Left lung (tissue), 4 donors: ENCODE measurements at regions not wholly inside any gene's neighbourhood (a gene's known extent, or its start where the extent isn't known, plus 50 kb on each side); places are given as distances from the start of the nearest gene placed in this dataset.

ENCODE experiments used
- ATAC-seq: fragments of 200-7000 bp; cut with Tn5 transposase; one replicate; pipeline ENCODE4 v1.9.1; 2020; ENCODE audit warnings: moderate library complexity
- DNase-seq, 4 donors: peaks; one replicate each; pipeline ENCODE4 v3.0.0-alpha.2; 2013 to 2020
- H3K27ac ChIP-seq, 2 donors: fragments of 200-600 bp; sonication (generic) in 1 of 2; one replicate each; pipeline versions ENCODE4 v1.5.0 to v1.8.0; 2020 to 2021
- H3K27me3 ChIP-seq, 2 donors: fragments of 200-600 bp; sonication (generic) in 1 of 2; one replicate each; pipeline versions ENCODE4 v1.5.0 to v1.8.0; 2020 to 2021
- H3K36me3 ChIP-seq, 2 donors: fragments of 200-600 bp; sonication (generic) in 1 of 2; one replicate each; pipeline versions ENCODE4 v1.5.0 to v1.8.0; 2020 to 2021
- H3K4me1 ChIP-seq, 2 donors: fragments of 200-600 bp; one replicate each; pipeline ENCODE4 v1.8.0; 2021
- H3K4me3 ChIP-seq, 2 donors: fragments of 200-600 bp; sonication (generic) in 1 of 2; one replicate each; pipeline versions ENCODE4 v1.5.0 to v1.8.0; 2020 to 2021; ENCODE audit warnings: mild to moderate bottlenecking in 1 of 2
- H3K9me3 ChIP-seq, 2 donors: fragments of 200-600 bp; sonication (generic) in 1 of 2; one replicate each; pipeline versions ENCODE4 v1.5.0 to v1.8.0; 2020 to 2021
- intact Hi-C, 2 donors: fragments of 100-400 bp; cut with DNase I; formaldehyde crosslinking; loops; one replicate each; pipeline versions ENCODE4 v1.11.2 to v1.14.2; 2022
- TF ChIP-seq, protein P1 (sequence below), 2 donors: fragments of 200-600 bp; sonication (generic) in 1 of 2; IDR thresholded peaks; one replicate each; pipeline versions ENCODE4 v1.5.0 to v1.8.0; 2021; ENCODE audit warnings: antibody characterized with exemption in 2 of 2
- donor health status: DM: no; HTN: yes; CAD: no.
- donor health status: DM: no; HTN: no; CAD: no.

- intact Hi-C loops, result no loop called here
- DNase-seq, result no peak
- Histone ChIP-seq H3K9me3 (no peaks in the 10 kb centered on the region), H3K27ac (no peak overlapping the region), H3K36me3 (no peaks in the 10 kb centered on the region), H3K4me1 (no peaks in the 10 kb centered on the region), H3K27me3 (no peaks in the 10 kb centered on the region), H3K4me3 (no peak overlapping the region)
- TF ChIP-seq, protein P1, sequence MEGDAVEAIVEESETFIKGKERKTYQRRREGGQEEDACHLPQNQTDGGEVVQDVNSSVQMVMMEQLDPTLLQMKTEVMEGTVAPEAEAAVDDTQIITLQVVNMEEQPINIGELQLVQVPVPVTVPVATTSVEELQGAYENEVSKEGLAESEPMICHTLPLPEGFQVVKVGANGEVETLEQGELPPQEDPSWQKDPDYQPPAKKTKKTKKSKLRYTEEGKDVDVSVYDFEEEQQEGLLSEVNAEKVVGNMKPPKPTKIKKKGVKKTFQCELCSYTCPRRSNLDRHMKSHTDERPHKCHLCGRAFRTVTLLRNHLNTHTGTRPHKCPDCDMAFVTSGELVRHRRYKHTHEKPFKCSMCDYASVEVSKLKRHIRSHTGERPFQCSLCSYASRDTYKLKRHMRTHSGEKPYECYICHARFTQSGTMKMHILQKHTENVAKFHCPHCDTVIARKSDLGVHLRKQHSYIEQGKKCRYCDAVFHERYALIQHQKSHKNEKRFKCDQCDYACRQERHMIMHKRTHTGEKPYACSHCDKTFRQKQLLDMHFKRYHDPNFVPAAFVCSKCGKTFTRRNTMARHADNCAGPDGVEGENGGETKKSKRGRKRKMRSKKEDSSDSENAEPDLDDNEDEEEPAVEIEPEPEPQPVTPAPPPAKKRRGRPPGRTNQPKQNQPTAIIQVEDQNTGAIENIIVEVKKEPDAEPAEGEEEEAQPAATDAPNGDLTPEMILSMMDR (IDR thresholded peaks at IDR 0.05), result no peak
- ATAC-seq, result no peak
These were observed 102.4 kb downstream of the EFNB2 start for GRCh38 chr13:106433066-106433465.

- no peaks in the 10 kb centered on the region for H3K9me3 ChIP-seq
- H3K4me1 ChIP-seq, result no peaks in the 10 kb centered on the region
- intact Hi-C loops, result no loop called here
- TF ChIP-seq, protein P1 (IDR thresholded peaks at IDR 0.05), result no peak
- no peaks in the 10 kb centered on the region for H3K36me3 ChIP-seq
- no peak for ATAC-seq
- H3K27me3 ChIP-seq, result no peaks in the 10 kb centered on the region
- H3K4me3 ChIP-seq, result no peak overlapping the region
- DNase-seq, result no peak
- no peak overlapping the region for H3K27ac ChIP-seq
These were observed 102.8 kb downstream of the EFNB2 start for GRCh38 chr13:106432636-106433035.

- no peaks in the 10 kb centered on the region for H3K36me3 ChIP-seq
- no peak for ATAC-seq
- no peak for DNase-seq
These were observed 108.6 kb downstream of the EFNB2 start for GRCh38 chr13:106426909-106427308.

DNA sequence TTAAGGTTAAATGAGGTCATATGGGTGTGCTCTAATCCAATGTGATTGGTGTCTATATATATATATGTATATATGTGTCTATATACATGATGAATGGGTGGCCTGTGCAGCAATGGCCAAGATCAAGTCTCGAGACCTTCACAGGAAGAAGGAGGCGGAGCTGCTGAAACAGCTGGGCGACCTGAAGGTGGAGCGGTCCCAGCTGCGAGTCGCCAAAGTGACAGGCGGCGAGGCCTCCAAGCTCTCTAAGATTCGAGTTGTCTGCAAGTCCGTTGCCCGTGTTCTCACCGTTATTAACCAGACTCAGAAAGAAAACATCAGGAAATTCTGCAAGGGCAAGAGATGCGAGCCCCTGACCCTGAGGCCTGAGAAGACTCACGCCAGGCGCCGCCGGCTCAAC, 109.8 kb downstream of the EFNB2 start:
- intact Hi-C loops, result no loop called here
- Histone ChIP-seq H3K4me3 (no peak overlapping the region), H3K9me3 (no peaks in the 10 kb centered on the region), H3K36me3 (no peaks in the 10 kb centered on the region), H3K27ac (no peak overlapping the region), H3K27me3 (no peaks in the 10 kb centered on the region), H3K4me1 (no peaks in the 10 kb centered on the region)
- TF ChIP-seq, protein P1 (IDR thresholded peaks at IDR 0.05), result no peak
- DNase-seq, result no peak
- ATAC-seq, result no peak

More at GRCh38 chr13:106426909-106427308, 108.6 kb downstream of the EFNB2 start:
- Histone ChIP-seq H3K4me3 (no peak overlapping the region), H3K27me3 (no peaks in the 10 kb centered on the region), H3K4me1 (no peaks in the 10 kb centered on the region), H3K27ac (no peak overlapping the region), H3K9me3 (no peaks in the 10 kb centered on the region)
- intact Hi-C loops, result no loop called here
- TF ChIP-seq, protein P1 (IDR thresholded peaks at IDR 0.05), result no peak

- no peak overlapping the region for H3K4me3 ChIP-seq
- no peaks in the 10 kb centered on the region for H3K4me1 ChIP-seq
- H3K9me3 ChIP-seq, result no peaks in the 10 kb centered on the region
- no peaks in the 10 kb centered on the region for H3K27me3 ChIP-seq
- DNase-seq (no peak), ATAC-seq (no peak)
- intact Hi-C loops, result no loop called here
- no peaks in the 10 kb centered on the region for H3K36me3 ChIP-seq
- H3K27ac ChIP-seq, result no peak overlapping the region
- TF ChIP-seq, protein P1 (IDR thresholded peaks at IDR 0.05), result no peak
These were observed 110.7 kb downstream of the EFNB2 start for GRCh38 chr13:106424805-106425204.
